GM18907 (cell line): ENCODE measurements at regions not wholly inside any gene's neighbourhood (a gene's known extent, or its start where the extent isn't known, plus 50 kb on each side); places are given as distances from the start of the nearest gene placed in this dataset.
"Not testable (repeated sequence)": the region's sequence is repeated elsewhere in the genome, so short reads cannot be mapped to it uniquely, and the experiment has no call there.

Experiments used
- ATAC-seq: cut with Tn5 transposase; IDR thresholded peaks from one replicate; pipeline ENCODE4 v1.9.1; 2021; ENCODE audit warnings: mild to moderate bottlenecking, moderate library complexity; ENCODE audit not compliant: unreplicated experiment

DNA sequence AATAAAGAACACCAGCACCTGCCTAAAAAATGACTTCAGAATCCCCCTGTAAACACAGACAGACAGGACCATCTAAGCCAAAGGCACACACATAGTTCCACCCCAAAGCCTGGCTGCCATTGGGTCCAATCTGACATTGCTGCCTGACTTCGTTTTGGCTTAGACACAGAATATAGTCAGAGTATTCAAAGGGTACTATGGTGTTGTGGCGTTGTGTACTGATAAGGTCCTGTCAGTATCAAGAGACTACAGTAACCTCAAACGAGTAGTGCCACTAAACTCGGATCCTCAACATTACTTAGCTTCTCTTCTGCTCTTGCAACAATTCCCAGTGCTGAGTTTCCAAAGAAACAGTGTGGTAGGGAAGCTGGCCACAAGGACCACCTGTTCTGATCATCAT is 169.3 kb upstream of the NR5A2 start:
- ATAC-seq = no peak

DNA sequence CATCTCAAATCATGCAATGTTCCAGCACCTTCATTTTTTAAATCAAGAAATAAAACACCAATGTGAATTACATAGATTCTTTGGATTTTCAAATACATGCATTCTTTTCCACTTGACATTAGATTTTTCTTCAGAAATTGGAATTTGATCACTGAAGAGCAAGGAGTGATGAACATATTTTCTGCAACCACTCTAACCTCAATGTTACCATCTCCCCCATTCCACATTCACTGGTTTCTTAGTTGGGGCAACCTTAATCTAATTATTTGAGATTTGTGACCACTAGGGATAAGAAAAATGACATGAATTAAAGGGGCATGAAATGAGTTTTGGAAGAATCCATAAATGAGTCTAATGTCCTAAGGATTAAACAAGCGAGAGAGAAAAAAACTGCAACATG is 168.7 kb upstream of the NR5A2 start:
- ATAC-seq = no peak

DNA sequence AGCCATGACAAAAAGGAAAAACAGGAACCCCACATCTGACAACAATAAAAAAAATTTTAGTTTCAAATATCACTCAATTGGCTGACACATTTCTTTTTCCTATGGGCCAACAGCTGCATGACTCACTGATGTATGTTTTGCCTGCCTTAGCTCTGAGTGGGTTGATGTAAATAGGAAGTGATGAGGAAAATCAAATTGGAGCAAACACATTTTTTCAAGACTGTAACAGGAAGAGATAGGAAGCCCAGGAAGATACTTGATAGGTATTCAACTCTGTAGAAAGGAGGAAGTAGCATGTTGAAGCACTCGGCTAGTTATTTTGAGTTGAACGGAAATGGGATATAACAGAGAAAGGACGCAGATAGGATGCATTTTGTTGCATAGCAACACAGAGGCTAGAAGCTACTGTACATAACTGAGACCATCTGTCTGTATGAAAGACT is 168.0 kb upstream of the NR5A2 start:
- no peak for ATAC-seq

DNA sequence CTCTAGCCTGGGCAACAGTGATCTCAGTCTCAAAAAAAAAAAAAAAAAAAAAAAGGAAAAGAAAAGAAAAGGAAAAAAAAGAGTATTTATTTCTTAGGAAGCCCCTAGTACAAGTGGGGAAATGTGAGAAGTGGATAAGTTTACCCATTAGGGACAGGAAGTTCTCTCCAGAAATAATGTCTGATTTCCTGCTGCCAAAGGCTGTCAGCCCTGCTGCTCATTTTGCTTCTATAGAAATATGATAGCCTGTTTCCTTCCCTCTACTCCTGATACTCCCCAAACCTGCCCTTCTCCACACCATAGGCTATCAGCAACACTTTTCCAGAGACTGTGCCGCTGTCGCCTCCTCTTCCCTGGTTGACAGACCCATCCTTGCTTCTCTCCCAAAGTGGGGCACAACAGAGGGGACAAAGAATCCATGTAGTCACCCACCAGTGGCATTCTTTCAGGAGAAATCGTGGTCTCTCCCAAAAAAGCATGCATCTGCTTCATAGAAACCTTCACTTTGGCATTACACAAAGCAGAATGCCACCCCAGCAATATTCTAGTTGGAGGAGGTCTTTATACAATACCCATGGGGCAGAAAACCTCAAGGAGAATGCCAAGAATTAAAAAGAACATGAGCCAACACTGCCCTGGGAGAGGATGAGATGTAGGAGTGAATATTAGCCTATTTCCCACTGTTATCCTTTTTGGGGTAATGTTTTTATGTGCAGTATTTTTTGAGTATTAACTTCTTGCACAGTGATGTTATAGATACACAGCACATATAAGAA is 166.3 kb upstream of the NR5A2 start:
- ATAC-seq = no peak

DNA sequence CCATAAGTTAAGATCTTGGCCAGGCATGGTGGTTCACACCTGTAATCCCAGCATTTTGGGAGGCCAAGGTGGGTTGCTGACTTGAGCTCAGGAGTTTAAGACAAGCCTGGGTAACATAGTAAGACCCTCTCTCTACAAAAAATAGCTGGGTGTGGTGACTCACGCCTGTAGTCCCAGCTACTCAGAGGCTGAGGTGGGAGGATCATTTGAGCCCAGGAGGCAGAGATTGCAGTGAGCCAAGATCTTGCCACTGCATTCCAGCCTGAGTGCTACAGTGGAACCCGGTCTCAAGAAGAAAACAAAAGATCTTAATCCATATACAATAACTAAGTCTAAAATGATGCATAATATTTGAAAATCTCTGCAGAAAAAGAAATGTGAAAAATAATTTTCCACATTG is 165.5 kb upstream of the NR5A2 start:
- ATAC-seq = no peak

DNA sequence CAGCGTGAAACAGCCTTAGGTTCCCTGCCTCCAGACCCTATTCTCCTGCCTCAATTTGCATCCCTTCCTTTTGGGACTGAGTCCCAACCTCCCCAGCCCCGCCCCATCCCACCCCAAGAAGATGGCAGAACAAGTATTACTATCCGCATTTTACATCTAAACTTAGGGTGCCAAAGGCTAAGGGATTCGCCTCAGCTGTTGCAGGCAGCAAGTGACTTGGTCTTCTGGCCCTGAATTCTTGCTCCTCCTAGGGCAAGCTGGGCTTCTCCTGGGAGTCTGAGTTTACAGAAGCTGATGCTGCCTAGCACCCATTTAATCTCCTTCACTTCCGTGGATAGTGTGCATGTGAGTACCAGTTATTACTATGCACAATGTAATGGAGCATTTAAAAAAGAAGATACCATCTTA is 161.3 kb upstream of the NR5A2 start:
- no peak for ATAC-seq

DNA sequence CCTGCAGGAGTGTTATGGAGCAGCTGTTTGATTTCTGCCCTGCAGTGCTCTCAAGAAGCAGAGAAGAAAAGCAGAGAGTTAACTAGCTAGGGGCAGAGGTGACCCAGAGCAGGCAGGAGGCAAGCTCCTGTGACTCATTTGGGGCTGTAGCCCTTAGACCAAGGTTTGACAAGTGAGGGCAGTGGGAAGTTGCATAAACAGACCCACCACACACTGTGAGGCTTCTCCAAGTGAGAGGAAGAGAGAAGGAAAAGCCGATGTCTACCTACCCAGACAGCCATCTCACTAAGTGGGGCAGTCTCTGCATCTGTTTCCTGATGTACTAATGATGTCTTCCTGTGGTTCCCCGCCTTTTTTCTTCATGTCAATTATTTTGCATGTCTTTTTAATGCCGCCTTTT is 159.9 kb upstream of the NR5A2 start:
- ATAC-seq = no peak

DNA sequence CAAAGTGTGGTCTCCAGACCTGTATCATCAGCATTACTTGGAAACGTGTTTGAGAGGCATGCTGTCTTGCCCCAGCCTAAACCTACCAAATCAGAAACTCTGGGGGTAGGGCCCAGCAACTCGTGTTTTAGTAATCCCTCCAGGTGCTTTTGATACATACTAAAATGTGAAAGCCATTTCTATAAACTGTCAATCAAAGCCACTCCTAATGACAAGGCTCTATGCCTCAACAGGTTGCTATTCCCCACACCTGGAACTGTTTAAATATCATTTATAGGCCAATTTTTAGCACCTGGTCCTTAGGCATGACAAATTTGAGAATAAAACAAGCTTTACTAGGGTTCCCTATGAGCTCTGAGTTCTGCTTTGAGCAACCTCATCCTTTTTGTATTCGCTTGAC is 158.7 kb upstream of the NR5A2 start:
- ATAC-seq = no peak

DNA sequence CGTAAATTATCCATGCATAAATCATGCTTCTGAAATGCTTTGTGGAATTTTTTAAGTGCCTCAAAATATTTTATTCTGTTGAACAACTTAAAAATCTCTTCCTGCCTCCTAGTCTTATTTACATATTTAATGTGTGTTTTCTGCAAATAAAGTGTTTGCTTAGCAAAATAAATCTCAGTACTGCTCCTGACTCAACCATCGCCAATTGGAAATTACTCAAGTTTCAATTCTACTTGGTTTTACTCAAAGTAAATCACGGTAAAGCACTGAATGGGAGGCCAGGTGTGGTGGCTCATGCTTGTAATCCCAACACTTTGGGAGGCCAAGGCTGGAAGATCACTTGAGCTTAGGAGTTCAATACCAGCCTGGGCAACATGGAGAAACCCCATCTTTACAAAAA is 152.2 kb upstream of the NR5A2 start:
- no peak for ATAC-seq

DNA sequence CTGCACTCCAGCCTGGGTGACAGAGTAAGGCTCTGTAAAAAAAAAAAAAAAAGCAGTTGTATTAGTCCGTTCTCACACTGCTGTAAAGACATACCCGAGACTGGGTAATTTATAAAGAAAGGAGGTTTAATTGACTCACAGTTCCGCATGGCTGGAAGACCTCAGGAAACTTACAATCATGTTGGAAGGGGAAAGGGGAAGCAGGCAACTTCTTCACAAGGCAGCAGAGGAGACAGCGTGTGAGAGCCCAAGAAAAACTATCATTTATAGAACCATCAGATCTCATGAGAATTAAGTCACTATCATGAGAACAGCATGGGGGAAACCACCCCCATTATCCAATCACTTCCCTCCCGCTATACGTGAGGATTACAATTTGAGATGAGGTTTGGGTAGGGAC is 151.7 kb upstream of the NR5A2 start:
- ATAC-seq = no peak

DNA sequence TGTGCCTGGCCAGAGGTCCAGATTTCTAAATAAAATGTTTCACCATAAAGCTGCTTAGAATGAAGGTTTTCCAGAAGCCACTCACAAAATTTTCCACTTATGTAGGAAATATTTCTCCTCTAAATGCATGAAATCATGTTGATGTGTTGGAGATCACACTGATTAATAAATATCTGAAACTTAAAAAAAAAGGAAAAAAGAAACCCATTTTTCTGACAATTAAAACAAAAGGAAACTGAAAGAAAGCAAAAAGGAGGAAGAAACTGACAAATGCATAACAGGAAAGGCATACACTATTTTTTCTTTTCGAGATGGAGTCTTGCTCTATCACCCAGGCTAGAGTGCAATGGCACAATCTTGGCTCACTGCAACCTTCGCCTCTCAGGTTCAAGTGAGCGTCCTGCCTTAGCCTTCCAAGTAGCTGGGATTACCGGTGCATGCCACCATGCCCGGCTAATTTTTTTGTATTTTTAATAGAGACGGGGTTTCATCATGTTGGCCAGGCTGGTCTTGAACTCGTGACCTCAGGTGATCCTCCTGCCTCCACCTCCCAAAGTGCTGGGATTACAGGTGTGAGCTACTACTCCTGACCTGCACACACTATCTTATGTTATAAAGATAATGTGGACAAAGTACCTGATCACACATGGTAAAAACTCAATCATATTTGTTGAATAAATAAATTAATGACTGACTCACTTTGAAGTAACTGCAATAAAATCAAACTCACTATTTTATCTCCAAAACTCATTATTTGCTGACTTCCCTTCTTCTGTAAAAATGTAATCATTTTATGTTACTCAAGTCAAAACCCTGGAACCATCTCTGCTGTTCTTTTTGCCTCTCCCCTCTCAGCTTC is 149.8 kb upstream of the NR5A2 start:
- ATAC-seq = no peak

DNA sequence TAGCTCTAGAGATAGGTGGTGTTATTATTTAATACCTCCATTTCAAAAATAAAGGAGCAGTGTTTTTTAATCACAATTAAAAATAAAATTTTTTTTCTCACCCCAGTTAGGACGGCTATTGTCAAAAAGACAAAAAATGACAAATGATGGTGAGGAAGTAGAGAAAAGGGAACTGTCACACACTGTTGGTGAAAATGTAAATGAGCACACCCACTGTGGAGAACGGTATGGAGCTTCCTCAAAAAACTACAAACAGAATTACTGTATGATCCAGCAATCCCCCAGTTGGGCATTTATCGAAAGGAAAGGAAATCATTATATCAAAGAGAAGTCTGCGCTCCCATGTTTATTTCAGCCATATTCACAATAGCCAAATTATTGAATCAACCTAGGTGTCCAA is 148.7 kb upstream of the NR5A2 start:
- no peak for ATAC-seq

DNA sequence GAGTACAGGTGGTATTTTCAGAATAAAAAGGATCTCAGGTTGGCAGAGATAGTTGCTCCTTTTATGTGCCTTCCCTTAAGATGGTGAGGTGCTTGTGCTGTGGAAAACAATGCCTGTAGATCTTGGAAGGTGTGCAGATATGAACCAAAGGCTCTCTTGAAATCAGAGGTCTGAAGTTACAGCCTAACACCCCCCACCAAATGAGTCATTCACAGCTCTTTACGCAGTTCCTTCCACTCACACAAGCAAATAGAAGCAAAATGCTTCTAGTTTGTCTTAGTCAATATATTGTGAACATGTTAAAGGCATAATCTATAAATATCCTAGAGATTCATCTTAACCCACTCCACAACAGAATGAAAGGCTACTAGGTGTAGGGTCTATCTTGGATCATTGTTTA is 128.9 kb upstream of the NR5A2 start:
- ATAC-seq = no peak

DNA sequence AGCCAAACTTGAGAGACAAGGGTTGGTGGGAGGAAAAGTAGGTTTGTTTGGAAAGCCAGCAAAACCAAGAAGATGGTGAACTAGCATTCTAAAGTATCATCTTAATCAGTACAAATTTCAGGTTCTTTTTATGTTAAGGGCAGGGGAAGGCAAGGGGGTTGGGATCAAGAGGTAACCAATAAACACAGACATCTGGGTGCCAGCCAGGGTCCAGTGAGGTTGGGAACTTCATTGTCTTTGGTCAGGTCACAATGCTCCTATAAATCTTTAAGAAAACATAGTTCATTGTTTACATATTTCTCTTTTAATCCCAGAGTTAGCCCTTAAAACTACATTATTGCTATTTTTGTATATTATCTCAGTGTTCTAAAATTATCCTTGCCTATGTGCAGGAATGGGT is 126.2 kb upstream of the NR5A2 start:
- no peak for ATAC-seq

DNA sequence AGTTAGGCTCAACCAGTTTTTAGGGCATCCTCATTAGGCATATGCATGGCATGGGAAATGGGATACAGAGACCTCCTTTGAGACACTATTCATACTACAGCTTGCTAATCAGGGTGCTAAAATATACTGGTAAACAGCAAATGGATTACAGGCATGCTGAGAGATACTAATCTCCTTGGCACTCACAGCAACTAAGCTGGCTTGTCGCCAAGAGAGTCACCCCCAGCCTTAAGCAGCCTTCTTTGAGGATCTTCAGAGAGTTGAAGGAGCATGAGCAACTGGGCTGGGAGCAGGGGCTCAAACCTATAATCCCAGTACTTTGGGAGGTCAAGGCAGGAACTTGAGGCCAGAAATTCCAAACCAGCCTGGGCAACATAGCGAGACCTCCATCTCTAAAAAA is 120.1 kb upstream of the NR5A2 start:
- no peak for ATAC-seq

DNA sequence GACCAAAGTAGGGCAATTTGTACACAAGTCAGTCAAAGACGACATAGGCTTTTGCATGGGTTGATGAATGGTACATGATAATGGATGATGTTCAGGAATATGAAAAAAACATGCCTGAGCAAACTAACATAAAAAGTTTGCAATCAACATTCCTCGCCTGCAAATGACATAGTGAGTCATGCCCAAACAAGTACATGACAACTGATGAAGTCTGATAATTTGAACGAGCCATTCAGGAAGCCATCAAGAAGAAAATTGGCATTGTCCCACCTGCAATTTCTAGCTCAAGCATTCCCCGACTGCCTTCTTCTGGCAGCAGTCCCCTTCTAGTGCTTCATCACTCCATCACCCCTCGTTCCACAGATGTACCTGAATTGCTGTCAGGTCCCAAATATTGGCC is 118.4 kb upstream of the NR5A2 start:
- ATAC-seq = no peak

DNA sequence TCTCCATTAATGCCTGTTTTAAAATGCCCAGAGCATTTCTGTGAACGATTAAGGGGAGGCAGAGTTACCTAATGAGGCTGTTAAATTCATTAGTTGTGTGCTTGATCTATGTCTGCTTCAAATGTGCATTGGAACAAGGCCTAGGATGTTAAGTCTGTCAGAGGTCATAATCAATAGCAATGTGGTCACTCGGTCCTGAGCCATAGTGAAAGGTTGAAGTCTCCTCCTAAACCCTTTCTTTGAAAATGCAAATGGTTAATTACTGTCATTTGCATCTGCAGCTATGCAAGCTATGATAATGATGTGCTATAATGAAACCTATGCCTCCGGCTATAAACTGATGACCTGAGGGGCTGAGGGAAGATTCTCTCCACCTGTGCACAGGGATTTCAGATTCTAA is 114.2 kb upstream of the NR5A2 start:
- no peak for ATAC-seq

DNA sequence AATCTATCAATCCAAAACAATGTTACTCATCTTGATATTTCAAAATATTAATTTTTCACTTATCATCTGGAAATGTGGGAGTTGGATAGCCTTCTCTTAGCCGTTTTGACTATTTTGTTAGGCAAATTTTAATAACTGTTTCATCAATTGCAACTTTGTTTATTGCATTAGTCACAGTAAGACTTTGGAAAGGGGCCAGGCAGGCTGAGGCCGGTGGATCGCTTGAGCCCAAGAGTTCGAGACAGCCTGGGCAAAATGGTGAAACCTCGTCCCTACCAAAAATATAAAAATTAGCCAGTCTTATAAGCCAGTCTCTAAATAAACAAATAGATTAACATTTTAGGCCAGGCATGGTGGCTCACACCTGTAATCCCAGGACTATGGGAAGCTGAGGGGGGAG is 113.0 kb upstream of the NR5A2 start:
- ATAC-seq = no peak

DNA sequence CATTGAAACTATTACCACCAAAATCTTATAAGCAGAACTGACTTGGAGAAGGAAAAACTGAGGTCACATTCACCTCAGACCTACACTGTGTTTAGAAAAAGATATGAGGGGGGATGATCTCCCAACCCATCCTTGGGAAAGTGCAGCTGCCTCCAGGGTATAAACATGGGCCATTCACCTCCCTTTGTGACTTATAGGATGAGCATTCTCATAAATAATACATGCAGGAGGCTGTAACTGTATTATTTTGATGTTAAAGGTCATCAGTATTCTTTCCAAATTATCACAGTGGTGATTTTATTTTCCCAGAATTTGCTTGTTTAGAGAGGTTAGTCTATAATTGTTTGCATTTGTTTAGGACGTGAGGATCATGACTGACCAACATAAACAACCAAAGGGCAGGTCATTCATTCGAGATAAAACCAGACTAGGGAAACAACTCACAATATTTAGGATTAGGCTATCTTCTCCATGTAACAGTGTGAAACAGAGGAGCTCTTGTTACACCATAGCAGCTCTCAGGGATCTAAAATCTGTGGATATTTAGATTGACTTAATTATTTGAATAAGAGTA is 109.2 kb upstream of the NR5A2 start:
- ATAC-seq = no peak

DNA sequence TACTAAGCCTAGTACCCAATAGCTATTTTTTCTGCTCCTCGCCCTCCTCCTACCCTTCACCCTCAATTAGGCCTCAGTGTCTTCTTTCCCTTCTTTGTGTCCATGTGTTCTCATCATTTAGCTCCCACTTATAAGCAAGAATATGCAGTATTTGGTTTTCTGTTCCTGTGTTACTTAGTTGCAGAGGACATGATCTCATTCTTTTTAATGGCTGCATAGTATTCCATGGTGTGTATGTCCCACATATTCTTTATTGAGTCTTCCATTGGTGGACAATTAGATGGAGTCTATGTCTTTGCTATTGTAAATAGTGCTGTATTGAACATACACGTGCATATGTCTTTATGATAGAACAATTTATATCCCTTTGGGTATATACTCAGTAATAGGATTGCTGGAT is 106.9 kb upstream of the NR5A2 start:
- ATAC-seq = no peak

DNA sequence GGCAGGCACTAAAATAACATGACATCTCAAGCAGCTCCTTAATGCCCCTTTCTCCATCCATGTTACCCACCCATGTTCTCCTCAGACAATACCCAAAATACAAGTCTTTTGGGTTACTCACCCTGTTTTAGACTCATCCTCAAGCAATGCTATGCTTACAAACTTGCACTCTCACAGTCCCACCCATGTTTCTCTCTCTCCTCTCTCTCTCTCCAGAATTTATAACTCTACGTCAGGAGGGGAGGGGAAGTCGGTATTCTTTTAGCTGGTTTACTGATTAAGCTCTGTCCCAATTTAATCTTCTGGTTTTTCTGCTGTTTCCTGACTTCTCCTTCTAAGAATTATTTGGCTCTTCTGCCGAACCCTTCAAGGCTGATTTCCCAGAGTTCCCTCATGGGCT is 98.0 kb upstream of the NR5A2 start:
- ATAC-seq = no peak

DNA sequence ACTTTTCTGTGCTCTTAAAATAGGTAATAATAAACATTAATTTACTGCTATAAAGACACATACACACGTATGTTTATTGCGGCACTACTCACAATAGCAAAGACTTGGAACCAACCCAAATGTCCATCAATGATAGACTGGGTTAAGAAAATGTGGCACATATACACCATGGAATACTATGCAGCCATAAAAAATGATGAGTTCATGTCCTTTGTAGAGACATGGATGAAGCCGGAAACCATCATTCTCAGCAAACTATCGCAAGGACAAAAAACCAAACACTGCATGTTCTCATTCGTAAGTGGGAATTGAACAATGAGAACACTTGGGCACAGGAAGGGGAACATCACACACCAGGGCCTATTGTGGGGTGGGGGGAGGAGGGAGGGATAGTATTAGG is 97.4 kb upstream of the NR5A2 start:
- ATAC-seq = not testable (repeated sequence)
